PFSK-1 (cell line): ENCODE measurements at regions not wholly inside any gene's neighbourhood (a gene's known extent, or its start where the extent isn't known, plus 50 kb on each side); places are given as distances from the start of the nearest gene placed in this dataset.

ENCODE experiments used
- POLR2AphosphoS5 ChIP-seq: IDR thresholded peaks from 2 replicates; pipeline ENCODE4 v1.6.1; 2012; ENCODE audit warnings: low read depth, mild to moderate bottlenecking, control low read depth, low read length, moderate library complexity
- SIN3A ChIP-seq: IDR thresholded peaks from 2 replicates; pipeline ENCODE4 v1.6.1; 2012; ENCODE audit warnings: mild to moderate bottlenecking, low read length, moderate library complexity, borderline replicate concordance; ENCODE audit not compliant: insufficient read depth
- TAF1 ChIP-seq: IDR thresholded peaks from 2 replicates; pipeline ENCODE4 v1.6.1; 2012; ENCODE audit warnings: low read length, control low read depth, borderline replicate concordance; ENCODE audit not compliant: insufficient read depth

- TF ChIP-seq POLR2AphosphoS5 (no peak), SIN3A (no peak), TAF1 (no peak)
Observed at GRCh38 chr4:110852793-110853192, 229.9 kb upstream of the PITX2 start.
